MM.1S (cell line): ENCODE measurements at regions not wholly inside any gene's neighbourhood (a gene's known extent, or its start where the extent isn't known, plus 50 kb on each side); places are given as distances from the start of the nearest gene placed in this dataset.

ENCODE experiments used
- DNase-seq: peaks from one replicate; pipeline ENCODE4 v3.0.0-alpha.2; 2015
- H2AFZ ChIP-seq: fragments of 300-600 bp; sonication (generic); 2 replicates; pipeline ENCODE4 v1.6.0; 2016; ENCODE audit warnings: antibody characterized with exemption, low read length
- H3F3A ChIP-seq: fragments of 300-600 bp; sonication (generic); 2 replicates; pipeline ENCODE4 v1.6.1; 2016; ENCODE audit warnings: mild to moderate bottlenecking, antibody characterized with exemption, low read length, moderate library complexity, mixed read lengths; ENCODE audit not compliant: insufficient read depth
- H3K27ac ChIP-seq: fragments of 300-600 bp; sonication (generic); 2 replicates; pipeline ENCODE4 v1.5.1; 2016; ENCODE audit warnings: mild to moderate bottlenecking, low read length
- H3K27me3 ChIP-seq: fragments of 300-600 bp; sonication (generic); replicated peaks from 2 replicates; pipeline ENCODE4 v1.6.0; 2016; ENCODE audit warnings: low read length; ENCODE audit not compliant: insufficient read depth
- H3K36me3 ChIP-seq: fragments of 300-600 bp; sonication (generic); replicated peaks from 2 replicates; pipeline ENCODE4 v1.6.1; 2016; ENCODE audit warnings: mild to moderate bottlenecking, low read length, mixed read lengths; ENCODE audit not compliant: insufficient read depth
- H3K4me1 ChIP-seq: fragments of 300-600 bp; sonication (generic); 2 replicates; pipeline ENCODE4 v1.6.1; 2016; ENCODE audit warnings: low read length, mixed read lengths
- H3K4me2 ChIP-seq: fragments of 300-600 bp; sonication (generic); 2 replicates; pipeline ENCODE4 v1.6.0; 2016; ENCODE audit warnings: low read depth, low read length
- H3K4me3 ChIP-seq: fragments of 300-600 bp; sonication (generic); 2 replicates; pipeline ENCODE4 v1.5.1; 2016; ENCODE audit warnings: low read length, mixed read lengths
- H3K79me2 ChIP-seq: fragments of 300-600 bp; sonication (generic); 2 replicates; pipeline ENCODE4 v1.6.1; 2016; ENCODE audit warnings: mixed run types, low read length, mixed read lengths
- H3K9ac ChIP-seq: fragments of 300-600 bp; sonication (generic); 2 replicates; pipeline ENCODE4 v1.6.1; 2016; ENCODE audit warnings: low read length, mixed read lengths
- H3K9me2 ChIP-seq: fragments of 300-600 bp; sonication (generic); replicated peaks from 2 replicates; pipeline ENCODE4 v1.6.1; 2016; ENCODE audit warnings: mild to moderate bottlenecking, low read length, mixed read lengths; ENCODE audit not compliant: insufficient read depth
- H3K9me3 ChIP-seq: fragments of 300-600 bp; sonication (generic); replicated peaks from 2 replicates; pipeline ENCODE4 v1.6.1; 2016; ENCODE audit warnings: mild to moderate bottlenecking, low read length, mixed read lengths; ENCODE audit not compliant: insufficient read depth
- H4K20me1 ChIP-seq: fragments of 300-600 bp; sonication (generic); 2 replicates; pipeline ENCODE4 v1.6.1; 2016; ENCODE audit warnings: mild to moderate bottlenecking, low read length, moderate library complexity, mixed read lengths; ENCODE audit not compliant: insufficient read depth
- EZH2 ChIP-seq: fragments of 300-600 bp; sonication (generic); optimal IDR thresholded peaks from 2 replicates; pipeline ENCODE3; 2017; ENCODE audit warnings: low read depth, mild to moderate bottlenecking, antibody characterized with exemption, low read length, mixed read lengths
- EZH2phosphoT487 ChIP-seq: fragments of 300-600 bp; sonication (generic); IDR thresholded peaks from 2 replicates; pipeline ENCODE4 v1.6.1; 2018; ENCODE audit warnings: antibody characterized with exemption, low read length
- TF ChIP-seq, protein P1 (sequence below): fragments of 300-600 bp; sonication (generic); IDR thresholded peaks from 2 replicates; pipeline ENCODE4 v1.5.1; 2016; ENCODE audit warnings: antibody characterized with exemption, low read length, mixed read lengths

- no peak overlapping the region for H3K27ac ChIP-seq
- no peaks in the 10 kb centered on the region for H3K4me1 ChIP-seq
- no peaks in the 10 kb centered on the region for H3K36me3 ChIP-seq
- no peak overlapping the region for H3K9ac ChIP-seq
- no peak for DNase-seq
- no peaks in the 10 kb centered on the region for H3K79me2 ChIP-seq
- H3K9me3 ChIP-seq, result no peaks in the 10 kb centered on the region
- H3K4me3 ChIP-seq, result no peak overlapping the region
- no peaks in the 10 kb centered on the region for H3F3A ChIP-seq
- no peak overlapping the region for H3K4me2 ChIP-seq
- TF ChIP-seq EZH2, result no peak
- TF ChIP-seq, protein P1, sequence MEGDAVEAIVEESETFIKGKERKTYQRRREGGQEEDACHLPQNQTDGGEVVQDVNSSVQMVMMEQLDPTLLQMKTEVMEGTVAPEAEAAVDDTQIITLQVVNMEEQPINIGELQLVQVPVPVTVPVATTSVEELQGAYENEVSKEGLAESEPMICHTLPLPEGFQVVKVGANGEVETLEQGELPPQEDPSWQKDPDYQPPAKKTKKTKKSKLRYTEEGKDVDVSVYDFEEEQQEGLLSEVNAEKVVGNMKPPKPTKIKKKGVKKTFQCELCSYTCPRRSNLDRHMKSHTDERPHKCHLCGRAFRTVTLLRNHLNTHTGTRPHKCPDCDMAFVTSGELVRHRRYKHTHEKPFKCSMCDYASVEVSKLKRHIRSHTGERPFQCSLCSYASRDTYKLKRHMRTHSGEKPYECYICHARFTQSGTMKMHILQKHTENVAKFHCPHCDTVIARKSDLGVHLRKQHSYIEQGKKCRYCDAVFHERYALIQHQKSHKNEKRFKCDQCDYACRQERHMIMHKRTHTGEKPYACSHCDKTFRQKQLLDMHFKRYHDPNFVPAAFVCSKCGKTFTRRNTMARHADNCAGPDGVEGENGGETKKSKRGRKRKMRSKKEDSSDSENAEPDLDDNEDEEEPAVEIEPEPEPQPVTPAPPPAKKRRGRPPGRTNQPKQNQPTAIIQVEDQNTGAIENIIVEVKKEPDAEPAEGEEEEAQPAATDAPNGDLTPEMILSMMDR, result no peak
- no peak for TF ChIP-seq EZH2phosphoT487
- H3K9me2 ChIP-seq, result no peaks in the 10 kb centered on the region
- H3K27me3 ChIP-seq, result no peaks in the 10 kb centered on the region
- H2AFZ ChIP-seq, result no peak overlapping the region
- no peaks in the 10 kb centered on the region for H4K20me1 ChIP-seq
These were observed 96.8 kb downstream of the PRLHR start for GRCh38 chr10:118498623-118499022.

DNA sequence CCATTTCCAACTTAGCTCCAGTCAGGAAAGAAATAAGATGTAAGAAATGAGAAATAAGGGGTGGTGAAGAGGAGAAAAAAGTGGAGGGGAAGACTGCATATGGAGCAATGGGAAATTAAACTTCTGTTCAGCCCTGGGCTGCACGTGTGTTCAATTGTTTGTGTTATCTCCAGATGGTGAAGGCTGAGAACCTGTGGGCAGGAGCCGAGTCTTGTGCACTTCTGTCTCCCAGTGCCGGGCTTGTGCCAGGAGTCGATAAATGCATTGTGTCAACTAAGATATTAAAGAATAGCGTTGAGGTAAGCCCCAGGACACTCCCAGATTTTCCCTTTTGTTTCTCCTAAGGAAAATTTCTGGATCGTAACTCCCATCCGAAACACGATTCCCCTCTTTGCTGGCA lies 98.2 kb downstream of the PRLHR start:
- no peak for DNase-seq
- Histone ChIP-seq H3K9ac (no peak overlapping the region), H3K36me3 (no peaks in the 10 kb centered on the region), H3K9me2 (no peaks in the 10 kb centered on the region), H3K27me3 (no peaks in the 10 kb centered on the region), H3K9me3 (no peaks in the 10 kb centered on the region), H3F3A (no peaks in the 10 kb centered on the region), H2AFZ (no peak overlapping the region), H3K4me3 (no peak overlapping the region), H3K79me2 (no peaks in the 10 kb centered on the region), H3K4me2 (no peak overlapping the region), H4K20me1 (no peaks in the 10 kb centered on the region), H3K27ac (no peak overlapping the region), H3K4me1 (no peaks in the 10 kb centered on the region)
- TF ChIP-seq, protein P1, result no peak
- no peak for TF ChIP-seq EZH2phosphoT487

DNA sequence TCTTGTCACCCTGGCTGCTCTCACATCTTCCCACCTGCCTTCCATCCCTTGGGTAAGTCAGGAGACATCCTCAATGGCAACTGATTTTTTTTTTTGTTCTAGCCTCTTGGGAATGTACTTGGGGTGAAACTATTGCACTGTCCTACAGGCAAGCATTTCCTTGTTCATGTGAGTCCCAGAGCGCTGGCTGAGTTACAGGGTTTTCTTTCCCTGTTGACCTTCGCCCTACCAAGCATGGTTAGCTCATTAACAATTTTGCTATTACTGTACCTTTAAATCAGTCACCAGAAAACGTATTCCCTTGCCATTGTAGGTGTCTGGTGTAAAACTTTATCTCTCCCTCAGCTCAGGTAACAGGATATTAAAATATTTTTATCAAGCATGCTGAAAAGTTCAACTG lies 98.9 kb downstream of the PRLHR start:
- Histone ChIP-seq H3K4me1 (no peaks in the 10 kb centered on the region), H3K27ac (no peak overlapping the region), H2AFZ (no peak overlapping the region), H3K9me2 (no peaks in the 10 kb centered on the region), H3K4me3 (no peak overlapping the region), H3K9ac (no peak overlapping the region), H3K9me3 (no peaks in the 10 kb centered on the region), H3K36me3 (no peaks in the 10 kb centered on the region), H3F3A (no peaks in the 10 kb centered on the region), H3K27me3 (no peaks in the 10 kb centered on the region), H4K20me1 (no peaks in the 10 kb centered on the region), H3K4me2 (no peak overlapping the region), H3K79me2 (no peaks in the 10 kb centered on the region)
- TF ChIP-seq EZH2phosphoT487 (no peak), EZH2 (no peak)
- TF ChIP-seq, protein P1, result no peak
- DNase-seq, result no peak
